ENCODE measurements at regions not wholly inside any gene's neighbourhood (a gene's known extent, or its start where the extent isn't known, plus 50 kb on each side); places are given as distances from the start of the nearest gene placed in this dataset.

- no peak for DNase-seq
Observed at GRCh38 chr15:93178371-93178770, 89.4 kb upstream of the RGMA start.

DNA sequence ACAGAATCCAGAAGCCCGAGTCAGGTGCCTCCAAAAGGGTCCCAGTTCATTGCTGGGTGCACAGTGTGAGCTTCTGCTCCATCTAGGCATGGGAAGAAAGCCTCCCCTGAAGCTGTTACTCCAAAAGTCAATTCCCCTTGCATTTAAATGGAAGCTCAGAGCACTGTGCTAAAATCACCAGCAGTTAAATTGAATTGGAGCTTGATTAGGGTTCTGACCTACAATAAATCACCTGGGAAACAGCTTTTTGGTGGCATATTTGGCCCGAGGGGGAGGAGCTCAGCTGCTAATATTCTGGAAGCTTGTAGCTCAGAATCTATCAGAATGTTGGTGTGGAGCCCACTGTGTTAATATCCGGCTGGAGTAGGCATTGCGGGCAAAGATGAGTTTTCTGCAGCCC is 87.1 kb upstream of the RGMA start:
- DNase-seq: no peak

DNA sequence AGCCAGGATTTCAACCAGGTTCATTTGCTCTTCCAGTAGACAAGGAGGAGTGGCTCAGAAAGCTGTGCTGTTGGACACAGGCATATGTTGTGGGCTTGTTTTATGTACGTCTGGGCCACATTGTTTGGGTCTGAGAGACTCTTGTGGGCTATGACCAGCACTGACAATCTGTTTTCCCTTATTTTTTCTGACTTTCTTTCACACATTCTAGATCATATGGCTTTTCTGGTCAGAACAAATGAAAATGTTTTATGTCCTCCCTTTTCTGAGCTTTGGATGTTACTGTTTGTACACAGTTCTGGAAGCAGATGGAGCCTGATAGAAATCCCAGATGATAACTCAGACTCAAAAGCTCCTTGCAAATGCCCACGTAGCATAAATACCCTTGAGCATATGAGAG is 85.8 kb upstream of the RGMA start:
- DNase-seq: no peak

DNA sequence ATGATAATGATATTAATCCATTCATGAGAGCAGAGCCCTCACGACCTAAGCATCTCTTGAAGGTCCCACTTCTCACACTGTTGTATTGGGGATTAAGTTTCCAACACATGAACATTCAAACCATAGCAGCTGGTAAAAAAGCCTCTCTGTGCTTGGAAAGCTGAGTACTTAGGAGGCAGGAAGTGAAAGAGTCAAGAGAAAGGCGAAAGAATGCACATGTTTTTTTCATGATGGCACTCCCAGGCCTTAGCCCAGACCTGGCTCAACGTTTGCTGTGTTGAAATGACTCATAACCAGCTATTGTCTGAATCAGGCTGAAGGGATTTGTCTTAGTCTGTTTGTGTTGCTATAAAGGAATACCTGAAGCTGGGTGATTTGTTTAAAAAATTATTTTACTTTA is 84.4 kb upstream of the RGMA start:
- DNase-seq: no peak

GRCh38 chr15:93171476-93171875 is 82.5 kb upstream of the RGMA start:
- DNase-seq: no peak

DNA sequence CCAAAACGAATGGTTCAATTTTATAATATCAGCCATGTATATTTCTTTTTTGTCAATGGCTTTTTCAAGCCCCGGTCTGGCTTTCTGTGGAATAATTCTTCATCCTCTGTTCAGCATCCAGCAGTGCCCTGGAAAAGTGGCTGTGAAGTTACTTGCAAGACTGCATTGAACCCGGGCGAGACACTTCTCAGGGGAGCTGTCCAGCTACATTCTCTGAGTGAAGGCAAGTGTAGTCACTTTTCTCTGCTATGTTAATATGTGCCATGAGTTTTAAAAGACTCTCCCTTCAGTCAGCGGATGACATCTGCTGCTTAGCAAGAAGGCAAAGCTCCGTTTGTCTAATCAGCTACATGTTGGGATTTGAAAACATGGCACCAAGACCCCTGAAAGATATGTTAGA is 81.3 kb upstream of the RGMA start:
- no peak for DNase-seq

DNA sequence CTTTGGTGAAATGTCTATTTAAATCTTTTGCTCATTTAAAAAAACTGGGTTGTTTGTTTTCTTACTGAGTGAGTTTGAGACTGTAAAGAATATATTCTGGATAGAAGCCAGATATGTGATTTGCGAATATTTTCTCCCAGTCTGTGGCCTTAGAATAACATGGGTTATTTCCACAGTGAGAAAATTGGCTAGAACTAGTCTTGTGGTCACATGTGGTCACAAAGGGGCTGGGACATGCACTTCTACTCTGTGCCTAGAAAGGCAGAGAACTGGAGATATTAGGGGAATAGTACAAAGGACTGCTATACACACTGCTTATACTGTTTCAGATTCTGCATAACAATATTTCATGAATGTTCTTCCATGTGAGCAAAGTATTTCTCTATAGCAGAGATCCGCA is 79.9 kb upstream of the RGMA start:
- DNase-seq: no peak

DNA sequence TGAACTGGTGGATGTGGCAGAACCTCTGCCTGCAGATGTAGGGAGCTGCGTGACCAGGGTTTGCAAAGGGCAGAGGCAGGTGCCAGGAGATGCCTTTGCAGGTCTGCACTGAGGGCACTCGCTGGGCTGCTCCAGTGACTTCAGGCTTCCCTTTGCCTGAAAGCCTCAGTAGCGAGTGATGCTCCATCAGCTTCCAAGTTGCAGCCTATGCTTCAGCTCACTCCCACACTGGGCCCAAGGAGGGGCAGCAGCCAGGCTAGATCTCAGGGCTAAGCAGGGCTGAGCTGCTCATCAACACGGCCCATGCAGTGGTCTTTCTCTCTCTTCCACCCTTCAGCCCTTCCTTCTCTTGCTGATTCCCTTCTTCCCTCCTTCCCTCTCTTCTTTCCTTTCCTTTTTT is 78.3 kb upstream of the RGMA start:
- no peak for DNase-seq

DNA sequence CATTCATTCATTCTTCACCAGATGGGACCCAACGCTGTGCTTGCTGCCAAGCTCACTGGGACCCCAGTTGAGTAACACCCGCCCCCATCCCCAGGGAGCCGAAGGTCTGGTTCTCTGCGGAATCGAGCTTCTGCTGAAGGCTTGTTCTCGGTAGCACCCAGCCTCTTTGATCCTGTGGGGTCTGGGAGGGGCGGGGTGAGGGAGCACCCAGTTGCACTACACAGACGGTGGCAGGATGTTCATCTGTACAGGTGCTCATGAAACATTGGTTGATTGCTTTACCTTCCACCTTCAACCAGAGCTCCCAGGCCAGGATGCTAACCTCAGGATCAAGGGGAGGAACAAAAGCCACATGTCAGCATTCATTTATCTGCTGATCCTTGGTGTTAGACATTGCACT is 77.7 kb upstream of the RGMA start:
- peak in 1 of 2 donors; percentile 5 for DNase-seq

DNA sequence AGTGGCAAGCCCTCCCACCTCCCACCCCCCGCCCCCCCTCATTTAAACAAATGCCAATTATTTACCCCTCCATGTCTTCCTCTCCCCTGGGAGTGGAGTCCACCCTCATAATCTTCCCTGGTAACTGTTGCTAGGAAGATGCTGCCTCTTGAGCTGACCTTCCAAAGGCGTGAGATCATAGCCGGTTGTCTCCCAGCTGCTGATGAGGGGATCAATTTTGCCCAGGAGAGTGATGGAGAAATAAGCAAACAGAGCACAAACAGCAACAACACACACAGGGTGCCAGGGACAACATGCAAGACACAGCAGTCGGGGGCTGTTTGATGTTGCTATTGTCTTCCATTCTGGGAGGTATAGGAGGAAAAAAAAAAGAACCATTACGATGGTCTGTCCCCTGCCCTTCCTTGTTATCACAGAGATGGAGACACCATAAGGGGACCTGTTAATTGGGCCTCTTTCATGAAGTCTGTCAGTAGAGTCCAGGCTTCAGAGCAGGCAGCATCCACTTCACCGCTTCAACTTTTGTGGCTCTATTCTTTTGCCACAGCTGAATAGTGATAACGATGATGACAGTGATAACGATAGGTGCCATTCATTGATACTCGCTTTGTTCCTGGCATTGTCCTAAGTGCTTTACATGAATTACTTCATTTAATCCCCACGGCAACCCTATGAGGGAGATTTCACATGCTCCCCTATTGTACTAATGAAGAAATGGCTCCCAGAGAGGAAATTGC is 76.9 kb upstream of the RGMA start:
- no peak for DNase-seq

- peak in 1 of 2 donors; percentile 19 for DNase-seq
Observed at GRCh38 chr15:93164409-93164808, 75.4 kb upstream of the RGMA start.

- no peak for DNase-seq
Observed at GRCh38 chr15:93162560-93162959, 73.5 kb upstream of the RGMA start.

GRCh38 chr15:93159930-93160329 is 70.9 kb upstream of the RGMA start:
- no peak for DNase-seq

DNA sequence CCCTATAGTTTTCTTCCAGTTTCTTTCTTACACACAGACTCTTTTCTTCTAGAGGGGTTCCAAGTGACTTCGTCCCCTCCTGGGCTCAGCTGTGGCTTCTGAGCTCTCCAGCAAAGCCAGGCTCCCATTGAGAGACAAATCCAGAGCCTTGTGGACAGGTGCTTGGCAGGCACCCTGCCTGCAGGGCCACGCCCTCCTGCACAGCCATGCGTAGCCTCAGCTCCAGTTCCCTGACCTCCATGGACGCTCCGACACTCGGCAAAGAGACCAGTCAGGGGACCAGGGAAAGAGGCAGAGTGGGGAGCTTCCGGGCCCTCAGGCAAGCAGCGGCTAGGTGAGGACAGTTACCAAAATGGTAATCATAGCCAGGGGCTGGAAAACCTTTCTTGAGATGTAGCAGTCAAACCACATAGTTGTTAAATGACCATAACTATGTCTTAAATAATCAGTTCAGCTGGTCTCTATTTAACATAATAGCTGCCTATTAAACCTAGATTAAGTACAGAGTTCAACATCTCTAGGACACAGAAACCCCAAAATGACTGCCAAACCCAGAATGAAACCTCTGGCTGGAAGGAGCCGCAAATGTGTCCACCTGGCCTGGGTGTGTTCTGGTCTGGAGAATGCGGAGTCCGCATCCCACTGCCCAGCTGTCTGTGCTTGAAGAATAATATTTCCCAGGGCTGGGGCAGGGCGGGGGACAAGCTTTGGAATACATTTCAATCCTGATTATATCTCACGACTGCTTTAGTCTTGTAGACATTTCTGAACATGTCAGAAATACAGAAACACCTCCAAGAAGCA is 69.3 kb upstream of the RGMA start:
- no peak for DNase-seq

- no peak for DNase-seq
Observed at GRCh38 chr15:93154666-93155065, 65.7 kb upstream of the RGMA start.

DNA sequence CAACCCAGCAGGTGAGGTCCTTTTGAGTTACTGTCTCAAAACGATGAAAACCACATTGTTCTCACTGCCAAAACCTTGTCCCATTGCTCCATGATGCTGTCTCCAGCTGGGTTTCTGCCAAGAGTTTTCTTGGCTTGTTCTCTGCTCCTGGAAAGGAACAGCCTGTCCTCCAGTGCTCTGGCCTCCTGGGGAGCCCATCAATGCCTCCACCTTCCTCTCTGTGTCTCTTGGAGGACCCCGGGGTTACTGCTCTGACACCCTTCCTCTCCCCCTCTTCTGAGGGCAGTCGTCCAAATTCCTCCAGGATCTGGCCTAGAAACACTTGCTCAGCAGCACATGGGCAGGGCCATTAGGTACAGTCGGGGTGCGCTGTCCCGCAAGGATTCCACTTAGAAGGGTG is 63.9 kb upstream of the RGMA start:
- no peak for DNase-seq

DNA sequence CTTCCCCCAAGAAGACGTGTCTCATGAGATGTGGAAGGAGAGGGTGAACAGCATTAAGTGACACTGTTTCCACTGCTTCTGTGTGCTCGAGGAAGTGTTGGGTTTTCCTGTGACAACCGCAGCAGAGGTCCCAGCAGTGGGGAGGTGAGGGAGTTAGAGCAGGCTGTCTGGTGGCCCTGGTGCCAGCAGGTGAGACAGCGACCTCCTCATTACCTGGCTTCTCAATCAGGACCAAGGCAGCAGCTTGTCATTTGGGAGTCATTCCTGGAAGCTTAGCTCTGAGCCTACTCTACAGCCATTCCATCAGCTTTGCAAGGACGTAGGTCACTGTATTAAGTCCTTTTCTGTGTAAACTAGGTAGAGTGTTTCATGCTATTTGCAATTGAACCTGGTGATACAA is 63.3 kb upstream of the RGMA start:
- peak; percentile 31 to 62 for DNase-seq

DNA sequence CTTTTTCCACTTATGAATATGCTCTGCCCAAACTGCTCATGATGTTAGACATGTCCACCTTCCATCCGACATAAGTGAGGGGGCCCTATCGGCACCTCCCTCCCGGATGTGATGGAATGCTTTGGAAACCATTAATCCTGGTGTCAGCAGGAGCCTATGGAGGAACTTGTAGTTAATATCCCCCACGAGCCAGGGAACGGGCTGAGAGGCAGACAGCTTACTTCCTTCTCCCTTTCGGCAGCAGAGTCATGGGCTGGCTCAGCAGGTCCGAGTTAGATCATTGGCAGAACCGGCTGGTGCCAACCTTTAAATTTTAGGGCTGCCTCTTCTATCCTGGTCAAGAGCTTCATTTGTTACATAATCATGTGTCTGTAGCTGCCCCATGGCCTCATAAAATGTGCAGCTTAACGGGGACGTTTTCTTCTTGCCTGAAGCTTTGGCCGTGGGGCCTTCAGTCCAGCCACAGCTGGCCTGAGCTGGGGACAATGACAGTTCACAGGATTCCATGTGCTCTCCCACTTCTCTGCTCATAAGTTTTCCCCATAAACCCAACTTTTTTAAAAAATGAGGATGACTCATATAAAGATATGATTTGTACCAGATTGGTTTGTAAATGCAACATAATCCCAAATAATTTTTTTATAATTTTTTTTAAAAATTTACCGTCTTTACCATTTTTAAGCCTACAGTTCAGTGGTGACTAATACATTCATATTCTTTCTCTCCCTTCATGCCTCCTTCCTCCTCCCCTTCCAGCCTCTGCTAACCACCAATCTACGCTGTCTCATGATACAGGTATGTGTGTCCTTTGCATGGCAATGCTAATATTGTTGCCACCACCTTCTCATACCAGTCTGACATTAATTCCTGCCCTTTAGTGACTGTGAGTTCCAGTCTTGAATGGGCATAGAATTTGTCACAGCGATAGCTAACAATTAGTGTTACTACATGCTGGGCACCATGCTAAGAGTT is 62.2 kb upstream of the RGMA start:
- no peak for DNase-seq

DNA sequence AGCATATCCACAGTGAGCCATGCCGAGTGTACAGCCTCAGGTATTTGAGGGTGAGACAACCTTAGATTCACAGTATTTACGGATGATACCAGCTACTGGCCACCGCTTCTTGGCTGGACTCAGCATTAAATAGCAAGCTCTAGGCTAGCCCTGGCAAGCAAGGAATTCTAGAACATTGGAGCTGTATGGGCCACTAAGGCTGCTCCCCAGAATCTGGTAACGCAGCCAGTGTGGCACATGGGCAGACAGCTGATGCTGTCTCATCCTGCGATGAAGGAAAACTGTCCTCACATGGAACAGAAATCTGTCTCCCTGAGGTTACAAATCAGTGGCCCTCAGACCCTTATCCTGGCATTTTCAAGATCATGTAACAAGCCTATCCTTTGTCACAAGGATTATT is 57.6 kb upstream of the RGMA start:
- DNase-seq: no peak

DNA sequence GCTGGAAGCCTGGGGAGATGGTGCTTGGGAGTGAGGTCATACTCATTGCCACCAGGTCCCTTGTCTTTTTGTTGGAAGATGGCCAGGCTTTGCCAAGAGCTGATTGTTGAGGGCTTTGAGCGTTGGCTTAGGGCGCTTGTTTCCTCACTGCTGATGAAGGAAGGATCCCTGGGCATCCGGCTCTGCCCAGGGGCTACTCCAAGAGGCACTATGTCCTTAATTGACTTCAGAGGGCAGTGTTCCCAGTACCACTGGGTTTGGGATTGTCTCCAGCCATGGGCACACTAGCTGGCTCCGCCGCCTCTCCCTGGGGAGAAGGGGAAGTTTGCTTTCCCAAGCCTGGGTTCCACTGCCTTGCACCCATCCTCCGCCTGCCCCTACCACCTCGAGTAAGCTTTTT is 57.2 kb upstream of the RGMA start:
- DNase-seq: no peak

GRCh38 chr15:93144463-93145236 is 55.6 kb upstream of the RGMA start:
- no peak for DNase-seq

- no peak for DNase-seq
Observed at GRCh38 chr15:93143186-93143585, 54.2 kb upstream of the RGMA start.

- peak; percentile 14 to 44 for DNase-seq
Observed at GRCh38 chr15:93141371-93141794, 52.4 kb upstream of the RGMA start.
